ENCODE measurements at regions not wholly inside any gene's neighbourhood (a gene's known extent, or its start where the extent isn't known, plus 50 kb on each side); places are given as distances from the start of the nearest gene placed in this dataset.

GRCh38 chr15:86010891-86011290, 68.8 kb upstream of the AGBL1 start:
- intact Hi-C loops (cut with micrococcal nuclease): no loop called here
- Histone ChIP-seq H3K27me3 (ENCODE audit: low read depth) (peaks cover 34% of the 10 kb centered on the region), H3K27ac (replicated peaks) (no peak overlapping the region), H3K4me3 (no peak overlapping the region), H3K36me3 (no peaks in the 10 kb centered on the region), H3K4me1 (no peaks in the 10 kb centered on the region), H3K9me3 (replicated peaks) (no peaks in the 10 kb centered on the region)
- TF ChIP-seq, protein P1, sequence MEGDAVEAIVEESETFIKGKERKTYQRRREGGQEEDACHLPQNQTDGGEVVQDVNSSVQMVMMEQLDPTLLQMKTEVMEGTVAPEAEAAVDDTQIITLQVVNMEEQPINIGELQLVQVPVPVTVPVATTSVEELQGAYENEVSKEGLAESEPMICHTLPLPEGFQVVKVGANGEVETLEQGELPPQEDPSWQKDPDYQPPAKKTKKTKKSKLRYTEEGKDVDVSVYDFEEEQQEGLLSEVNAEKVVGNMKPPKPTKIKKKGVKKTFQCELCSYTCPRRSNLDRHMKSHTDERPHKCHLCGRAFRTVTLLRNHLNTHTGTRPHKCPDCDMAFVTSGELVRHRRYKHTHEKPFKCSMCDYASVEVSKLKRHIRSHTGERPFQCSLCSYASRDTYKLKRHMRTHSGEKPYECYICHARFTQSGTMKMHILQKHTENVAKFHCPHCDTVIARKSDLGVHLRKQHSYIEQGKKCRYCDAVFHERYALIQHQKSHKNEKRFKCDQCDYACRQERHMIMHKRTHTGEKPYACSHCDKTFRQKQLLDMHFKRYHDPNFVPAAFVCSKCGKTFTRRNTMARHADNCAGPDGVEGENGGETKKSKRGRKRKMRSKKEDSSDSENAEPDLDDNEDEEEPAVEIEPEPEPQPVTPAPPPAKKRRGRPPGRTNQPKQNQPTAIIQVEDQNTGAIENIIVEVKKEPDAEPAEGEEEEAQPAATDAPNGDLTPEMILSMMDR (IDR thresholded peaks at IDR 0.05; ENCODE audit: borderline replicate concordance): no peak
- DNase-seq: no peak

- H3K4me1 ChIP-seq: no peaks in the 10 kb centered on the region
- no peaks in the 10 kb centered on the region for H3K9me3 ChIP-seq (replicated peaks)
- DNase-seq: no peak
- peaks cover 50% of the 10 kb centered on the region for H3K27me3 ChIP-seq (ENCODE audit: low read depth)
- intact Hi-C loops (cut with micrococcal nuclease): no loop called here
- H3K27ac ChIP-seq (replicated peaks): no peak overlapping the region
- H3K36me3 ChIP-seq: no peaks in the 10 kb centered on the region
- no peak overlapping the region for H3K4me3 ChIP-seq
- TF ChIP-seq, protein P1 (IDR thresholded peaks at IDR 0.05; ENCODE audit: borderline replicate concordance): no peak
Observed at GRCh38 chr15:86014016-86014415, 65.7 kb upstream of the AGBL1 start.

DNA sequence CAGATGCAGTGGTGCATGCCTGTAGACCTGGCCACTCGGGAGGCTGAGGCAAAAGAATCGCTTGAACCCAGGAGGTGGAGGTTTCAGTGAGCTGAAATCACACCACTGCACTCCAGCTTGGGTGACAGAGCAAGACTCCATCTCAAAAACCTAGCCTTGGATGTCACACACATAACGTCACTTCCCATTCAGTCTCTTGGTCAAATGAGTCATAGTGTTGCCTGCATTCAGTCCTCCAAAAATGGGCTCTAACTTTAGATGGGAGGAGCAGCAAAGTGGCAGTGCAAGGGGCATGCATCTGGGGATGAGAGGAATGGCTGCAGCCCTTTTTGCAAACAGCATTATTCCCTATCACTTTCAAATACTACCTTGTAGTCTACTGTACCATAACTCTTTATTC, 62.9 kb upstream of the AGBL1 start:
- Histone ChIP-seq H3K9me3 (replicated peaks) (no peaks in the 10 kb centered on the region), H3K4me3 (no peak overlapping the region), H3K27me3 (ENCODE audit: low read depth) (peaks cover 56% of the 10 kb centered on the region), H3K4me1 (no peaks in the 10 kb centered on the region), H3K36me3 (no peaks in the 10 kb centered on the region), H3K27ac (replicated peaks) (no peak overlapping the region)
- intact Hi-C loops (cut with micrococcal nuclease): no loop called here
- TF ChIP-seq, protein P1 (IDR thresholded peaks at IDR 0.05; ENCODE audit: borderline replicate concordance): no peak
- DNase-seq: no peak

DNA sequence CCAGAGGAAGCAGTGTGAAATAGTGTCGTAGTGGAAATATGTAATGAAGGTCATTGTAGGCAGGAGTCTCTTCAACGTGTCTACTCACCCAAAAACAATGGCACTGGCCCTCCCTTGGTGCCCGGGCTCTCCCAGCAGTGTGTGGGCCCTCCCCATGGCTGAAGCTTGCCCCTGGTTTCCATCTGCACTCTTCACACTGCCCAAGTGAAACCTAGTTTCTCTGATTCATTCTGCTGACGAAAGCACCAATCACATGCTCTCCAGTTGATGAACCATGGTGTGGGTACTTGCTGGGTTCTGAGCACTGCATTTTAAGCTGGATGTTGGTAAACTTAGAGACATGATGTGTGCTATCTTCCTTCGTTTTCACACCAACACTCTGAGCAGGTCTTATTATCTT, 61.0 kb upstream of the AGBL1 start:
- Histone ChIP-seq H3K27me3 (ENCODE audit: low read depth) (peaks cover 59% of the 10 kb centered on the region), H3K36me3 (no peaks in the 10 kb centered on the region), H3K4me1 (no peaks in the 10 kb centered on the region), H3K27ac (replicated peaks) (no peak overlapping the region), H3K9me3 (replicated peaks) (no peaks in the 10 kb centered on the region), H3K4me3 (no peak overlapping the region)
- TF ChIP-seq, protein P1 (IDR thresholded peaks at IDR 0.05; ENCODE audit: borderline replicate concordance): no peak
- intact Hi-C loops (cut with micrococcal nuclease): no loop called here
- DNase-seq: no peak

- Histone ChIP-seq H3K27me3 (ENCODE audit: low read depth) (peaks cover 40% of the 10 kb centered on the region), H3K27ac (replicated peaks) (no peak overlapping the region), H3K36me3 (no peaks in the 10 kb centered on the region), H3K4me3 (no peak overlapping the region), H3K4me1 (no peaks in the 10 kb centered on the region), H3K9me3 (replicated peaks) (no peaks in the 10 kb centered on the region)
- intact Hi-C loops (cut with micrococcal nuclease): no loop called here
- TF ChIP-seq, protein P1 (IDR thresholded peaks at IDR 0.05; ENCODE audit: borderline replicate concordance): no peak
- DNase-seq: no peak
Observed at GRCh38 chr15:86021281-86022264, 58.1 kb upstream of the AGBL1 start.
